Osteoblast (primary cell): ENCODE measurements at regions not wholly inside any gene's neighbourhood (a gene's known extent, or its start where the extent isn't known, plus 50 kb on each side); places are given as distances from the start of the nearest gene placed in this dataset.

ENCODE experiments used
- DNase-seq: peaks from one replicate; pipeline ENCODE4 v3.0.0; 2011; ENCODE audit warnings: low spot score, mixed read lengths; ENCODE audit not compliant: insufficient read length; ENCODE audit errors: missing footprints
- H2AFZ ChIP-seq: 2 replicates; pipeline ENCODE4 v1.6.0; 2011; ENCODE audit warnings: mild to moderate bottlenecking, low read length
- H3K27ac ChIP-seq: 2 replicates; pipeline ENCODE4 v1.5.1; 2011; ENCODE audit warnings: mild to moderate bottlenecking, low read depth, low read length, moderate library complexity
- H3K27me3 ChIP-seq: 2 replicates; pipeline ENCODE4 v1.6.0; 2012; ENCODE audit warnings: mild to moderate bottlenecking, control low read depth, inconsistent platforms, low read length, moderate library complexity; ENCODE audit not compliant: insufficient read depth
- H3K36me3 ChIP-seq: 2 replicates; pipeline ENCODE4 v1.5.1; 2011; ENCODE audit warnings: mild to moderate bottlenecking, low read length, control low read depth, moderate library complexity; ENCODE audit not compliant: insufficient read depth
- H3K4me1 ChIP-seq: 2 replicates; pipeline ENCODE4 v1.5.1; 2011; ENCODE audit warnings: mild to moderate bottlenecking, low read length, control low read depth, moderate library complexity; ENCODE audit not compliant: insufficient read depth
- H3K4me2 ChIP-seq: 2 replicates; pipeline ENCODE4 v1.6.0; 2011; ENCODE audit warnings: mild to moderate bottlenecking, low read length; ENCODE audit not compliant: insufficient read depth
- H3K4me3 ChIP-seq: fragments of 200-600 bp; sonication (generic); 3 replicates; pipeline ENCODE4 v1.5.1; 2012; ENCODE audit warnings: mild to moderate bottlenecking, low read length, inconsistent platforms; ENCODE audit not compliant: insufficient read depth
- H3K79me2 ChIP-seq: 2 replicates; pipeline ENCODE4 v1.6.0; 2012; ENCODE audit warnings: mild to moderate bottlenecking, low read length, control low read depth, inconsistent platforms; ENCODE audit not compliant: insufficient read depth
- H3K9me3 ChIP-seq: 2 replicates; pipeline ENCODE4 v1.5.1; 2011; ENCODE audit warnings: low read depth, low read length, control low read depth
- H4K20me1 ChIP-seq: 2 replicates; pipeline ENCODE4 v1.6.0; 2012; ENCODE audit warnings: mild to moderate bottlenecking, low read length, control low read depth; ENCODE audit not compliant: insufficient read depth
- CTCF ChIP-seq: IDR thresholded peaks from 2 replicates; pipeline ENCODE4 v1.5.1; 2011; ENCODE audit warnings: mild to moderate bottlenecking, low read depth, low read length, moderate library complexity; ENCODE audit errors: extremely low read depth

- Histone ChIP-seq H3K4me1 (no peaks in the 10 kb centered on the region), H3K4me2 (no peak overlapping the region), H3K4me3 (no peak overlapping the region), H3K79me2 (no peaks in the 10 kb centered on the region), H3K9me3 (no peaks in the 10 kb centered on the region), H3K36me3 (no peaks in the 10 kb centered on the region), H2AFZ (no peak overlapping the region), H4K20me1 (no peaks in the 10 kb centered on the region), H3K27ac (no peak overlapping the region), H3K27me3 (peaks cover 18% of the 10 kb centered on the region)
- no peak for DNase-seq
- no peak for TF ChIP-seq CTCF
Observed at GRCh38 chr6:87873556-87873955, 171.5 kb upstream of the AKIRIN2 start.

- no peaks in the 10 kb centered on the region for H3K4me1 ChIP-seq
- H3K4me3 ChIP-seq = no peak overlapping the region
- H3K9me3 ChIP-seq = no peaks in the 10 kb centered on the region
- no peak overlapping the region for H3K4me2 ChIP-seq
- DNase-seq = no peak
- H2AFZ ChIP-seq = no peak overlapping the region
- no peak overlapping the region for H3K27ac ChIP-seq
- H3K27me3 ChIP-seq = no peaks in the 10 kb centered on the region
- H3K79me2 ChIP-seq = no peaks in the 10 kb centered on the region
- H3K36me3 ChIP-seq = no peaks in the 10 kb centered on the region
- no peak for TF ChIP-seq CTCF
- H4K20me1 ChIP-seq = no peaks in the 10 kb centered on the region
Observed at GRCh38 chr6:87870556-87870955, 168.5 kb upstream of the AKIRIN2 start.

- Histone ChIP-seq H3K4me1 (no peaks in the 10 kb centered on the region), H3K4me3 (no peak overlapping the region), H3K27me3 (no peaks in the 10 kb centered on the region), H3K79me2 (no peaks in the 10 kb centered on the region), H3K4me2 (no peak overlapping the region), H2AFZ (no peak overlapping the region), H3K9me3 (no peaks in the 10 kb centered on the region), H4K20me1 (no peaks in the 10 kb centered on the region), H3K36me3 (no peaks in the 10 kb centered on the region), H3K27ac (no peak overlapping the region)
- no peak for TF ChIP-seq CTCF
- DNase-seq = no peak
Observed at GRCh38 chr6:87869064-87869905, 167.3 kb upstream of the AKIRIN2 start.

GRCh38 chr6:87860902-87861301 is 158.9 kb upstream of the AKIRIN2 start:
- no peak for DNase-seq
- no peak overlapping the region for H3K4me2 ChIP-seq
- H2AFZ ChIP-seq = no peak overlapping the region
- no peaks in the 10 kb centered on the region for H3K4me1 ChIP-seq
- no peaks in the 10 kb centered on the region for H3K36me3 ChIP-seq
- H4K20me1 ChIP-seq = no peaks in the 10 kb centered on the region
- no peak overlapping the region for H3K4me3 ChIP-seq
- H3K9me3 ChIP-seq = no peaks in the 10 kb centered on the region
- no peak overlapping the region for H3K27ac ChIP-seq
- no peaks in the 10 kb centered on the region for H3K79me2 ChIP-seq
- TF ChIP-seq CTCF = no peak
- H3K27me3 ChIP-seq = no peaks in the 10 kb centered on the region
